ENCODE measurements at regions not wholly inside any gene's neighbourhood (a gene's known extent, or its start where the extent isn't known, plus 50 kb on each side); places are given as distances from the start of the nearest gene placed in this dataset.

DNA sequence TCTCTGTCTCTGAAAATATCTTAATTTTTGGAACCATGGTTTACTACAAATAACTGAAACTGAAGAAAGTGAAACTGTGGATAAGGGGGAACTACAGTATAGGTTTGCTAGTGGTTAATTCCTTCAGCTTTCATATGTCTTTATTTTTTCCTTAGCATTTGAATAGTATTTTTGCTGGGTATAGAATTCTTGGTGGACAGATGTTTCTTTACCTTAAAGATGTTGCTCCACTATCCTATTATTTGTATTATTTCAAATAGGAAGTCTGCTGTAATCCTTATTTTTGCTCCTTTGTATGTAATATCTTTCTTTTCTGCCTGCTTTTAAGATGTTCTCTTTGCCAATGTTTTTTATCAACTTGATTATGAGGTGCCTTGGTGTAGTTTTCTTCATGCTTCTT is 152.9 kb upstream of the ISL1 start:
- TF ChIP-seq, protein P1, sequence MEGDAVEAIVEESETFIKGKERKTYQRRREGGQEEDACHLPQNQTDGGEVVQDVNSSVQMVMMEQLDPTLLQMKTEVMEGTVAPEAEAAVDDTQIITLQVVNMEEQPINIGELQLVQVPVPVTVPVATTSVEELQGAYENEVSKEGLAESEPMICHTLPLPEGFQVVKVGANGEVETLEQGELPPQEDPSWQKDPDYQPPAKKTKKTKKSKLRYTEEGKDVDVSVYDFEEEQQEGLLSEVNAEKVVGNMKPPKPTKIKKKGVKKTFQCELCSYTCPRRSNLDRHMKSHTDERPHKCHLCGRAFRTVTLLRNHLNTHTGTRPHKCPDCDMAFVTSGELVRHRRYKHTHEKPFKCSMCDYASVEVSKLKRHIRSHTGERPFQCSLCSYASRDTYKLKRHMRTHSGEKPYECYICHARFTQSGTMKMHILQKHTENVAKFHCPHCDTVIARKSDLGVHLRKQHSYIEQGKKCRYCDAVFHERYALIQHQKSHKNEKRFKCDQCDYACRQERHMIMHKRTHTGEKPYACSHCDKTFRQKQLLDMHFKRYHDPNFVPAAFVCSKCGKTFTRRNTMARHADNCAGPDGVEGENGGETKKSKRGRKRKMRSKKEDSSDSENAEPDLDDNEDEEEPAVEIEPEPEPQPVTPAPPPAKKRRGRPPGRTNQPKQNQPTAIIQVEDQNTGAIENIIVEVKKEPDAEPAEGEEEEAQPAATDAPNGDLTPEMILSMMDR (IDR thresholded peaks at IDR 0.05; ENCODE audit: insufficient read depth, low read length), result no peak
- TF ChIP-seq POLR2AphosphoS5 (IDR thresholded peaks at IDR 0.05; ENCODE audit: low read depth), result no peak
